ENCODE measurements at regions not wholly inside any gene's neighbourhood (a gene's known extent, or its start where the extent isn't known, plus 50 kb on each side); places are given as distances from the start of the nearest gene placed in this dataset.

- TF ChIP-seq RCOR1 (IDR thresholded peaks at IDR 0.05; ENCODE audit: low read length) = no peak
- no peak for TF ChIP-seq MXI1 (IDR thresholded peaks at IDR 0.05; ENCODE audit: low read depth, low read length)
- no peak for TF ChIP-seq REST (IDR thresholded peaks at IDR 0.05; ENCODE audit: low read depth, low read length)
- no peak for TF ChIP-seq FOSL2 (IDR thresholded peaks at IDR 0.05; ENCODE audit: borderline replicate concordance, low read depth)
- TF ChIP-seq POLR2AphosphoS5 (IDR thresholded peaks at IDR 0.05; ENCODE audit: low read depth, low read length) = no peak
- TF ChIP-seq EZH2phosphoT487 (IDR thresholded peaks at IDR 0.05; ENCODE audit: borderline replicate concordance, low read depth) = no peak
Observed at GRCh38 chr13:21974741-21975140, 303.9 kb downstream of the FGF9 start (continued).

GRCh38 chr13:21976159-21976558 lies 305.3 kb downstream of the FGF9 start:
- Histone ChIP-seq H3K4me2 (no peak overlapping the region), H3K9ac (no peak overlapping the region), H4K20me1 (ENCODE audit: insufficient read depth) (no peaks in the 10 kb centered on the region), H3K9me2 (no peaks in the 10 kb centered on the region), H3K4me1 (ENCODE audit: control insufficient read depth in 1 of 2, insufficient read depth in 2 of 2, low read depth in 1 of 2, low read length in 1 of 2) (no peaks in the 10 kb centered on the region), H3K27ac (ENCODE audit: low read depth in 2 of 2, low read length in 1 of 2) (no peak overlapping the region), H3K27me3 (ENCODE audit: insufficient read depth) (no peaks in the 10 kb centered on the region; the same call in 1 of the 2 replicates), H2AFZ (ENCODE audit: low read depth) (no peak overlapping the region), H3K9me3 (no peaks in the 10 kb centered on the region), H3K79me2 (ENCODE audit: insufficient read depth) (no peaks in the 10 kb centered on the region), H3F3A (replicated peaks; ENCODE audit: insufficient read depth) (no peaks in the 10 kb centered on the region), H3K36me3 (replicated peaks in 1 of 2; ENCODE audit: control insufficient read depth in 1 of 2, insufficient read depth in 2 of 2, low read length in 1 of 2) (no peaks in the 10 kb centered on the region), H3K4me3 (ENCODE audit: low read depth in 2 of 2, low read length in 1 of 2) (no peak overlapping the region)
- 13% methylated on average over 8 of the region's 10 CpGs for WGBS (ENCODE audit: low lambda C conversion rate)
- CTCF ChIA-PET = no interaction called here
- no peak for DNase-seq
- TF ChIP-seq, protein P1, sequence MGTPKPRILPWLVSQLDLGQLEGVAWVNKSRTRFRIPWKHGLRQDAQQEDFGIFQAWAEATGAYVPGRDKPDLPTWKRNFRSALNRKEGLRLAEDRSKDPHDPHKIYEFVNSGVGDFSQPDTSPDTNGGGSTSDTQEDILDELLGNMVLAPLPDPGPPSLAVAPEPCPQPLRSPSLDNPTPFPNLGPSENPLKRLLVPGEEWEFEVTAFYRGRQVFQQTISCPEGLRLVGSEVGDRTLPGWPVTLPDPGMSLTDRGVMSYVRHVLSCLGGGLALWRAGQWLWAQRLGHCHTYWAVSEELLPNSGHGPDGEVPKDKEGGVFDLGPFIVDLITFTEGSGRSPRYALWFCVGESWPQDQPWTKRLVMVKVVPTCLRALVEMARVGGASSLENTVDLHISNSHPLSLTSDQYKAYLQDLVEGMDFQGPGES (IDR thresholded peaks at IDR 0.05; ENCODE audit: low read depth, low read length) = no peak
- no peak for TF ChIP-seq RXRA (IDR thresholded peaks at IDR 0.05; ENCODE audit: borderline replicate concordance, low read depth)
- no peak for TF ChIP-seq MEF2A (IDR thresholded peaks at IDR 0.05; ENCODE audit: borderline replicate concordance, low read depth)
- TF ChIP-seq, protein P2, sequence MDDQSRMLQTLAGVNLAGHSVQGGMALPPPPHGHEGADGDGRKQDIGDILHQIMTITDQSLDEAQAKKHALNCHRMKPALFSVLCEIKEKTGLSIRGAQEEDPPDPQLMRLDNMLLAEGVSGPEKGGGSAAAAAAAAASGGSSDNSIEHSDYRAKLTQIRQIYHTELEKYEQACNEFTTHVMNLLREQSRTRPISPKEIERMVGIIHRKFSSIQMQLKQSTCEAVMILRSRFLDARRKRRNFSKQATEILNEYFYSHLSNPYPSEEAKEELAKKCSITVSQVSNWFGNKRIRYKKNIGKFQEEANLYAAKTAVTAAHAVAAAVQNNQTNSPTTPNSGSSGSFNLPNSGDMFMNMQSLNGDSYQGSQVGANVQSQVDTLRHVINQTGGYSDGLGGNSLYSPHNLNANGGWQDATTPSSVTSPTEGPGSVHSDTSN (IDR thresholded peaks at IDR 0.05) = no peak
- TF ChIP-seq TEAD4 (IDR thresholded peaks at IDR 0.05; ENCODE audit: borderline replicate concordance, insufficient read depth) = no peak
- TF ChIP-seq MXI1 (IDR thresholded peaks at IDR 0.05; ENCODE audit: low read depth, low read length) = no peak
- TF ChIP-seq ELF1 (IDR thresholded peaks at IDR 0.05) = no peak
- TF ChIP-seq USF2 (IDR thresholded peaks at IDR 0.05; ENCODE audit: borderline replicate concordance, low read depth, low read length) = no peak
- TF ChIP-seq YY1 (IDR thresholded peaks at IDR 0.05; ENCODE audit: low read depth) = no peak
- TF ChIP-seq USF1 (IDR thresholded peaks at IDR 0.05; ENCODE audit: borderline replicate concordance, low read depth) = no peak
- no peak for TF ChIP-seq FOSL2 (IDR thresholded peaks at IDR 0.05; ENCODE audit: borderline replicate concordance, low read depth)
- no peak for TF ChIP-seq SIN3A (IDR thresholded peaks at IDR 0.05; ENCODE audit: borderline replicate concordance, low read depth, low read length)
- POLR2A ChIA-PET = no interaction called here

All from SK-N-SH (cell line).